ENCODE measurements at regions not wholly inside any gene's neighbourhood (a gene's known extent, or its start where the extent isn't known, plus 50 kb on each side); places are given as distances from the start of the nearest gene placed in this dataset.

- POLR2A ChIA-PET (ENCODE audit: low non-redundant PET): no interaction called here
- TF ChIP-seq CTCF (conservative IDR thresholded peaks at IDR 0.05; ENCODE audit: low read depth): no peak
- DNase-seq (ENCODE audit: low spot score): no peak
- H3K27ac ChIP-seq: no peak overlapping the region
- CTCF ChIA-PET: interaction anchor here (0.6 to 0.9 kb wide), 3 partner anchors 55 to 102 kb away, joined by 3 read pairs; no protein-coding TSS in a partner anchor
These were observed 189.6 kb downstream of the ACTR3 start for GRCh38 chr2:114079366-114080004.

DNA sequence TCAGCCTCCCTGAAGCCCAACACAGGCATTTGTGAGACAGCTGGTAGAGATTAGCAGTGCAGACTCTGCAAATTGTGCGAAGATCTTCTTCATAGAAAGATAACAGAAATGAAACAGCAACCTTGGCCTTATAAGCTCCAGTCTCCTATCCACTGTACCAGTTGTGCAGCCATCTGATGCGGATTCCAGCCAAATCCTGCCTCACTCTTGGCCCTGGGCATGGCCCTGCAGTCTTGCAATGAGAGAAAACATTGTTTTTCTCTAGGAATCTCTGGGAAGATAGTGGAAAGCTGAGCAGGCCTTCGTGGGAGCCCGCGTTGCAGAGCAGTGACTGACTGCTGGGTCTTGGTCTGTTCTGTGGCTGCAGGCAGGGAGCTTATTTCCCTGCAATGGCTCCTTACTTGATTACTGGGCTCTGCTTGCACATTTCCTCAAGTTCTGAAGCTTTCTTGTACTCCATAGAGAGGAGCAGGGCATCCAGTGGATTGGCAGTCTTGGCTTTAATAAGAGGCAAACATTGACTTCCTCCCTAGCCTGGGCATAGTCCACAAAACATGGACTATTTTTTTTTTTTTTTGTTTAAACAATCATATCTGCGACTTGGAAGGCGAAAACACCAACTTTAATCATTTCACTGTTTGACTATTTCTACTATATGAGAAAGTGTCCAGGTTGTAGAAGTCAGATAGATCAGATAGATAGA is 193.0 kb downstream of the ACTR3 start:
- no peak for DNase-seq (ENCODE audit: low spot score)
- H3K27ac ChIP-seq: no peak overlapping the region
- TF ChIP-seq CTCF (conservative IDR thresholded peaks at IDR 0.05; ENCODE audit: low read depth): no peak
- CTCF ChIA-PET: interaction anchor here (0.6 kb wide), 1 partner anchor 1468 kb away, joined by 6 read pairs; no protein-coding TSS in a partner anchor
- POLR2A ChIA-PET (ENCODE audit: low non-redundant PET): no interaction called here

GRCh38 chr2:114083717-114084387 is 194.0 kb downstream of the ACTR3 start:
- no peak for DNase-seq (ENCODE audit: low spot score)
- TF ChIP-seq CTCF (conservative IDR thresholded peaks at IDR 0.05; ENCODE audit: low read depth): no peak
- ChIA-PET CTCF (no interaction called here), POLR2A (ENCODE audit: low non-redundant PET) (no interaction called here)
- no peak overlapping the region for H3K27ac ChIP-seq

DNA sequence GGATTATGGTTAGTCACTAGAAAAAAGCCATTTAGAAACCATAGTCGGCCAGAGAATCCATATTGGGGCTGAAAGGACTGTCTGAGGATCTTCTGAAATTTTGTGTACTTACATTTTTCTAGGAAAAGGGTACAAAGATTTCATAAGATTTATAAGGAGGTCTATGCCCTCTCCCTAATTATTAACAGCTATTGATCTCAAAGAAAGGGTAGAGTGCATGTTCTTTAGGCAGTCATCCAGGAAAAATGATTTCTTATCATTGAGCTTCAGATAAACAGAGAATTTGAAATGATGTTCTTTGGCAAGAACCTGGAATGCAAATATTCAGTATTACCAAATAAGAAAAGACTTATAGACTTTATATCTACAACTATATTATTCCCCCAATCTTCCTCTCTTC is 195.3 kb downstream of the ACTR3 start:
- H3K27ac ChIP-seq: no peak overlapping the region
- POLR2A ChIA-PET (ENCODE audit: low non-redundant PET): no interaction called here
- DNase-seq (ENCODE audit: low spot score): no peak
- CTCF ChIA-PET: no interaction called here
- TF ChIP-seq CTCF (conservative IDR thresholded peaks at IDR 0.05; ENCODE audit: low read depth): no peak

DNA sequence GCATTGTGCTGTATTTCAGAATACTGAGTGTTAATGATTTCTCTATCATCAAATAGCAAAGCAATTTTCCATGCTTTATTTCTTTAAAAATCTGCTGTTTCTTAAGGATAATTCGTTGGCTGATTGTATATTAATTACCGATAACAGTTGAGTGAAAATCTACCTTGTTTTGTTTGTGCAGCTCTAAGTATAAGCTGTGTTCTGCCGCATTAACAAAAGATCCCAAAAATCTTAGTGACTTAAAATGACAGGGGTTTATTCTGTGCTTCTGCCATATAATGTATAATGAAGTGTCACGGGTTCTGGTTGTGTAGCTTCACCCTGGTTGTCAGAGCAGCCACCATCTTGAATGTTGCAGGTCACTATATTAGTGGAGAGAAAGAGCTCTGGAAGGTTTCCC is 196.1 kb downstream of the ACTR3 start:
- no peak overlapping the region for H3K27ac ChIP-seq
- CTCF ChIA-PET: interaction anchor here (0.6 kb wide), 1 partner anchor 445 kb away, joined by 3 read pairs; no protein-coding TSS in a partner anchor
- POLR2A ChIA-PET (ENCODE audit: low non-redundant PET): no interaction called here
- no peak for TF ChIP-seq CTCF (conservative IDR thresholded peaks at IDR 0.05; ENCODE audit: low read depth)
- DNase-seq (ENCODE audit: low spot score): no peak

- no peak for TF ChIP-seq CTCF (conservative IDR thresholded peaks at IDR 0.05; ENCODE audit: low read depth)
- POLR2A ChIA-PET (ENCODE audit: low non-redundant PET): no interaction called here
- no peak for DNase-seq (ENCODE audit: low spot score)
- CTCF ChIA-PET: interaction anchor here (0.6 kb wide), 1 partner anchor 483 kb away, joined by 3 read pairs; no protein-coding TSS in a partner anchor
- no peak overlapping the region for H3K27ac ChIP-seq
These were observed 199.9 kb downstream of the ACTR3 start for GRCh38 chr2:114089636-114090319.

Measured in RWPE1 (cell line).